K562 (cell line): ENCODE measurements at regions not wholly inside any gene's neighbourhood (a gene's known extent, or its start where the extent isn't known, plus 50 kb on each side); places are given as distances from the start of the nearest gene placed in this dataset.

Source experiments
- ATAC-seq: fragments of 200-7000 bp; cut with Tn5 transposase; 3 replicates; pipeline ENCODE4 v1.9.1; 2020; ENCODE audit warnings: moderate library complexity
- BruUV-seq: library from RNA; stranded (reverse); fragments of 400-500 nt; replicated peaks from 2 replicates; lab custom pipeline; 2021; lab: Mats Ljungman, UMichigan
- CTCF ChIA-PET: fragments of 300-600 bp; formaldehyde crosslinking; extraction: SDS; loops from one replicate; lab custom pipeline; 2021; ENCODE audit warnings: low intra/inter-chr PET ratio; lab: Yijun Ruan, JAX
- POLR2A ChIA-PET: fragments of 300-600, 350-650 bp; sonication (Branson Sonifier 250); formaldehyde crosslinking; extraction: SDS; loops from one replicate; lab custom pipeline; 2021; ENCODE audit warnings: antibody characterized with exemption, inconsistent platforms; lab: Yijun Ruan, JAX
- DNase-seq, 4 experiments: peaks; one replicate each; pipeline versions ENCODE4 v3.0.0 to v3.0.0-alpha.2; 2011 to 2018; ENCODE audit warnings: low spot score in 3 of 4, mixed read lengths in 3 of 4; ENCODE audit errors: extremely low read depth in 1 of 4
- FAIRE-seq: peaks from 2 replicates; lab custom pipeline; 2011; peaks lifted over from hg19 to GRCh38; lab: Jason Lieb, UNC
- H2AFZ ChIP-seq: 2 replicates; pipeline ENCODE4 v1.6.0; 2011; ENCODE audit warnings: low read depth, low read length, control low read depth, inconsistent platforms
- H3K27ac ChIP-seq: fragments of 200-600 bp; 3 replicates; pipeline ENCODE4 v1.8.0; 2011; ENCODE audit warnings: low read depth, mild to moderate bottlenecking, control low read depth, inconsistent platforms, low read length, moderate library complexity, mixed read lengths; ENCODE audit errors: extremely low read depth
- H3K27me3 ChIP-seq, 2 experiments: fragments of 300-600 bp in 1 of 2; 2 replicates in 1 of 2; 3 replicates in 1 of 2; pipeline versions ENCODE4 v1.6.0 to v1.8.0; 2011; ENCODE audit warnings: inconsistent platforms in 2 of 2, low read length in 2 of 2, mild to moderate bottlenecking in 1 of 2, mixed read lengths in 1 of 2, moderate library complexity in 1 of 2; ENCODE audit not compliant: control insufficient read depth in 2 of 2, insufficient read depth in 2 of 2
- H3K36me3 ChIP-seq: fragments of 300-600 bp; 3 replicates; pipeline ENCODE4 v1.8.0; 2011; ENCODE audit warnings: mild to moderate bottlenecking, low read length, inconsistent platforms; ENCODE audit not compliant: control insufficient read depth, insufficient read depth
- H3K4me1 ChIP-seq, 2 experiments: fragments of 200-600 bp in 1 of 2; replicated peaks in 1 of 2; 2 replicates in 1 of 2; 3 replicates in 1 of 2; pipeline versions ENCODE4 v1.5.1 to v1.8.0; 2011; ENCODE audit warnings: inconsistent platforms in 2 of 2, low read length in 2 of 2, mild to moderate bottlenecking in 1 of 2, mixed read lengths in 1 of 2, moderate library complexity in 1 of 2; ENCODE audit not compliant: control insufficient read depth in 2 of 2, insufficient read depth in 2 of 2
- H3K4me2 ChIP-seq: 2 replicates; pipeline ENCODE4 v1.6.1; 2011; ENCODE audit warnings: low read length, control low read depth, inconsistent platforms, mixed read lengths; ENCODE audit not compliant: insufficient read depth
- H3K4me3 ChIP-seq: fragments of 200-600 bp; sonication (generic), shearing (Covaris generic); 2 replicates; pipeline ENCODE4 v1.5.1; 2016; ENCODE audit warnings: control low read depth, inconsistent platforms
- H3K79me2 ChIP-seq: fragments of 200-600 bp; 3 replicates; pipeline ENCODE4 v1.8.0; 2011; ENCODE audit warnings: low read length, inconsistent platforms; ENCODE audit not compliant: control insufficient read depth, insufficient read depth
- H3K9ac ChIP-seq, 2 experiments: 2 replicates each; pipeline versions ENCODE4 v1.6.0 to v1.6.1; 2011; ENCODE audit warnings: low read depth in 2 of 2, low read length in 2 of 2, control low read depth in 1 of 2, inconsistent platforms in 1 of 2, mild to moderate bottlenecking in 1 of 2, mixed read lengths in 1 of 2; ENCODE audit not compliant: insufficient read depth in 1 of 2
- H3K9me1 ChIP-seq: one replicate; pipeline ENCODE4 v1.6.0; 2011; ENCODE audit warnings: inconsistent platforms, mild to moderate bottlenecking, low read length, moderate library complexity; ENCODE audit not compliant: control insufficient read depth, insufficient read depth
- H3K9me3 ChIP-seq: replicated peaks from 2 replicates; pipeline ENCODE4 v1.5.1; 2011; ENCODE audit warnings: low read depth, low read length, inconsistent platforms; ENCODE audit not compliant: control insufficient read depth, insufficient read depth
- H4K20me1 ChIP-seq: replicated peaks from 2 replicates; pipeline ENCODE4 v1.6.1; 2011; ENCODE audit warnings: low read length, inconsistent platforms, mixed read lengths; ENCODE audit not compliant: control insufficient read depth, insufficient read depth
- CGGBP1 ChIP-seq: fragments of 250-450 bp; sonication (Bioruptor Pico); IDR thresholded peaks from 2 replicates; pipeline ENCODE4 v1.9.0; 2021; ENCODE audit warnings: mild to moderate bottlenecking
- FOSL1 ChIP-seq: fragments of 200-800 bp; sonication (Bioruptor generic); conservative IDR thresholded peaks from 2 replicates; pipeline ENCODE4 v1.6.1; 2016; ENCODE audit warnings: missing genetic modification characterization, missing compliant biosample characterization
- HDGF ChIP-seq: fragments of 450-650 bp; IDR thresholded peaks from 2 replicates; pipeline ENCODE4 v1.6.1; 2016
- L3MBTL2 ChIP-seq: fragments of 450-650 bp; IDR thresholded peaks from 2 replicates; pipeline ENCODE4 v1.6.1; 2016; ENCODE audit warnings: mild to moderate bottlenecking, moderate library complexity
- MIER1 ChIP-seq: fragments of 450-650 bp; IDR thresholded peaks from 2 replicates; pipeline ENCODE4 v1.6.1; 2016; ENCODE audit warnings: antibody characterized with exemption, mild to moderate bottlenecking, low read depth
- NFYB ChIP-seq: IDR thresholded peaks from 2 replicates; pipeline ENCODE4 v1.6.1; 2011; ENCODE audit warnings: mild to moderate bottlenecking, moderate library complexity; ENCODE audit not compliant: insufficient read length; ENCODE audit errors: extremely low read depth
- POLR2AphosphoS2 ChIP-seq: IDR thresholded peaks from 2 replicates; pipeline ENCODE4 v1.6.1; 2012; ENCODE audit warnings: low read length, improper control_type of control experiment
- RAD51 ChIP-seq: fragments of 450-650 bp; IDR thresholded peaks from 2 replicates; pipeline ENCODE4 v1.7.1; 2016; ENCODE audit warnings: low read depth, mild to moderate bottlenecking, borderline replicate concordance
- RFX5 ChIP-seq: IDR thresholded peaks from 2 replicates; pipeline ENCODE4 v1.6.1; 2011; ENCODE audit warnings: low read depth, mild to moderate bottlenecking, improper control_type of control experiment, low read length
- ZBTB17 ChIP-seq: fragments of 450-650 bp; formaldehyde crosslinking; IDR thresholded peaks from 2 replicates; pipeline ENCODE4 v1.4.0; 2020; ENCODE audit warnings: mild to moderate bottlenecking
- ZNF609 ChIP-seq: sonication (generic); formaldehyde crosslinking; IDR thresholded peaks from 2 replicates; pipeline ENCODE4 v1.8.1; 2023; ENCODE audit warnings: missing genetic modification reagents, mild to moderate bottlenecking, borderline replicate concordance
- ZNF76 ChIP-seq: fragments of 250-450 bp; sonication (Bioruptor Pico); IDR thresholded peaks from 2 replicates; pipeline ENCODE4 v1.4.0; 2020; ENCODE audit warnings: mild to moderate bottlenecking, moderate library complexity, borderline replicate concordance
- ZNF785 ChIP-seq: fragments of 250-450 bp; sonication (Bioruptor Pico); IDR thresholded peaks from 2 replicates; pipeline ENCODE4 v1.4.0; 2020; ENCODE audit warnings: mild to moderate bottlenecking
- whole genome bisulfite sequencing: fragments of 100-300 bp; shearing (Covaris generic); methylation state at CpG from one replicate; pipeline ENCODE4 v1.1.6; 2016; ENCODE audit warnings: low coverage, mixed read lengths; ENCODE audit not compliant: insufficient coverage; ENCODE audit errors: missing lambda C conversion rate; 5-methylcytosine and 5-hydroxymethylcytosine counted together
- in situ Hi-C: fragments of 300-500 bp; cut with MboI; formaldehyde crosslinking; loops from 4 replicates; pipeline ENCODE4 v1.15.0; 2018; ENCODE audit warnings: inconsistent platforms, mixed read lengths
- intact Hi-C: fragments of 100-400 bp; cut with micrococcal nuclease; formaldehyde crosslinking; loops from 2 replicates; pipeline ENCODE4 v1.14.2; 2022

- BruUV-seq: no TSS peak
- WGBS: 0% methylated on average over 1 of the region's 1 CpG
- Histone ChIP-seq H3K4me2 (no peak overlapping the region), H3K9me3 (no peaks in the 10 kb centered on the region), H3K27me3 (no peaks in the 10 kb centered on the region)
- in situ Hi-C loops: loop anchor here (25.0 kb wide), 1 partner anchor 374 kb away; no protein-coding TSS in a partner anchor
- CTCF ChIA-PET: no interaction called here
- TF ChIP-seq HDGF (no peak), ZNF76 (CRISPR knock-in tag) (no peak), NFYB (no peak), ZBTB17 (CRISPR knock-in tag) (no peak), MIER1 (no peak), ZNF609 (CRISPR knock-in tag) (no peak), RFX5 (no peak), RAD51 (no peak), FOSL1 (tag) (no peak), ZNF785 (CRISPR knock-in tag) (no peak), POLR2AphosphoS2 (no peak), CGGBP1 (CRISPR knock-in tag) (no peak), L3MBTL2 (no peak)
- TF ChIP-seq, all 486 proteins: peak for 0
- no peak overlapping the region for H2AFZ ChIP-seq
- H4K20me1 ChIP-seq: no peaks in the 10 kb centered on the region
- H3K36me3 ChIP-seq: no peaks in the 10 kb centered on the region
- FAIRE-seq (no peak), DNase-seq (no peak), ATAC-seq (no peak)
- H3K4me1 ChIP-seq: no peaks in the 10 kb centered on the region
- H3K9ac ChIP-seq: no peak overlapping the region
- H3K9me1 ChIP-seq: no peaks in the 10 kb centered on the region
- no peak overlapping the region for H3K27ac ChIP-seq
- POLR2A ChIA-PET: no interaction called here
- intact Hi-C loops: no loop called here
- H3K79me2 ChIP-seq: no peaks in the 10 kb centered on the region
- H3K4me3 ChIP-seq: no peak overlapping the region
Observed at GRCh38 chr2:147538088-147538487, 306.7 kb upstream of the ACVR2A start.
